Tibial nerve (tissue), 4 donors: ENCODE measurements at regions not wholly inside any gene's neighbourhood (a gene's known extent, or its start where the extent isn't known, plus 50 kb on each side); places are given as distances from the start of the nearest gene placed in this dataset.

Experiments used
- DNase-seq, 2 donors: peaks; one replicate each; pipeline ENCODE4 v3.0.0-alpha.2; 2019; ENCODE audit warnings: low spot score in 2 of 2
- H3K27ac ChIP-seq, 4 donors: fragments of 200-600 bp; sonication (generic) in 3 of 4; one replicate each; pipeline ENCODE4 v1.5.1; 2017 to 2019; ENCODE audit warnings: mild to moderate bottlenecking in 1 of 4
- H3K27me3 ChIP-seq, 2 donors: fragments of 200-600 bp; sonication (generic) in 1 of 2; one replicate each; pipeline versions ENCODE4 v1.5.1 to v1.6.0; 2017 to 2019
- H3K36me3 ChIP-seq, 3 donors: fragments of 200-600 bp; sonication (generic); one replicate each; pipeline ENCODE4 v1.5.1; 2018 to 2019
- H3K4me1 ChIP-seq, 4 donors: fragments of 200-600 bp; sonication (generic) in 3 of 4; one replicate each; pipeline ENCODE4 v1.5.1; 2017 to 2019
- H3K4me3 ChIP-seq, 4 donors: fragments of 200-600 bp; sonication (generic) in 3 of 4; one replicate each; pipeline ENCODE4 v1.5.1; 2017 to 2019; ENCODE audit warnings: mild to moderate bottlenecking in 1 of 4, moderate library complexity in 1 of 4
- H3K9me3 ChIP-seq, 4 donors: fragments of 200-600 bp; sonication (generic) in 3 of 4; one replicate each; pipeline ENCODE4 v1.5.1; 2017 to 2019
- EP300 ChIP-seq, 2 donors: sonication (generic); formaldehyde crosslinking; IDR thresholded peaks; one replicate each; pipeline ENCODE4 v1.6.1; 2017; ENCODE audit warnings: antibody characterized with exemption in 2 of 2, mild to moderate bottlenecking in 1 of 2
- POLR2A ChIP-seq, 2 donors: fragments of 450-650 bp; IDR thresholded peaks; one replicate each; pipeline ENCODE4 v1.6.1; 2017; ENCODE audit warnings: antibody characterized with exemption in 2 of 2, mild to moderate bottlenecking in 2 of 2, moderate library complexity in 2 of 2
- WGBS, 2 donors: methylation state at CpG; one replicate each; pipeline ENCODE4 v1.1.5; 2018; 5-methylcytosine and 5-hydroxymethylcytosine counted together
- TF ChIP-seq, protein P1 (sequence below), 5 experiments: fragments of 200-600 bp in 3 of 5; fragments of 450-650 bp in 2 of 5; sonication (generic) in 3 of 5; IDR thresholded peaks; one replicate each; pipeline ENCODE4 v1.5.1; 2016 to 2019; ENCODE audit warnings: antibody characterized with exemption in 5 of 5, mild to moderate bottlenecking in 3 of 5, moderate library complexity in 2 of 5

GRCh38 chr14:84042992-84043391 is 1487.0 kb upstream of the FLRT2 start:
- no peak for DNase-seq
- TF ChIP-seq POLR2A (IDR thresholded peaks at IDR 0.05) (no peak), EP300 (IDR thresholded peaks at IDR 0.05) (no peak)
- TF ChIP-seq, protein P1, sequence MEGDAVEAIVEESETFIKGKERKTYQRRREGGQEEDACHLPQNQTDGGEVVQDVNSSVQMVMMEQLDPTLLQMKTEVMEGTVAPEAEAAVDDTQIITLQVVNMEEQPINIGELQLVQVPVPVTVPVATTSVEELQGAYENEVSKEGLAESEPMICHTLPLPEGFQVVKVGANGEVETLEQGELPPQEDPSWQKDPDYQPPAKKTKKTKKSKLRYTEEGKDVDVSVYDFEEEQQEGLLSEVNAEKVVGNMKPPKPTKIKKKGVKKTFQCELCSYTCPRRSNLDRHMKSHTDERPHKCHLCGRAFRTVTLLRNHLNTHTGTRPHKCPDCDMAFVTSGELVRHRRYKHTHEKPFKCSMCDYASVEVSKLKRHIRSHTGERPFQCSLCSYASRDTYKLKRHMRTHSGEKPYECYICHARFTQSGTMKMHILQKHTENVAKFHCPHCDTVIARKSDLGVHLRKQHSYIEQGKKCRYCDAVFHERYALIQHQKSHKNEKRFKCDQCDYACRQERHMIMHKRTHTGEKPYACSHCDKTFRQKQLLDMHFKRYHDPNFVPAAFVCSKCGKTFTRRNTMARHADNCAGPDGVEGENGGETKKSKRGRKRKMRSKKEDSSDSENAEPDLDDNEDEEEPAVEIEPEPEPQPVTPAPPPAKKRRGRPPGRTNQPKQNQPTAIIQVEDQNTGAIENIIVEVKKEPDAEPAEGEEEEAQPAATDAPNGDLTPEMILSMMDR (IDR thresholded peaks at IDR 0.05), result no peak
- Histone ChIP-seq H3K36me3 (no peaks in the 10 kb centered on the region), H3K4me1 (no peaks in the 10 kb centered on the region), H3K27ac (no peak overlapping the region), H3K27me3 (no peaks in the 10 kb centered on the region), H3K9me3 (no peaks in the 10 kb centered on the region), H3K4me3 (no peak overlapping the region)
- 82 to 86% methylated on average over 1 of the region's 1 CpG for WGBS, 2 donors

- H3K9me3 ChIP-seq, result no peaks in the 10 kb centered on the region
- H3K27ac ChIP-seq, result no peak overlapping the region
- no peak overlapping the region for H3K4me3 ChIP-seq
- H3K27me3 ChIP-seq, result no peaks in the 10 kb centered on the region
- DNase-seq, result no peak
- no peak for TF ChIP-seq POLR2A (IDR thresholded peaks at IDR 0.05)
- no peak for TF ChIP-seq EP300 (IDR thresholded peaks at IDR 0.05)
- TF ChIP-seq, protein P1 (IDR thresholded peaks at IDR 0.05), result no peak
- H3K4me1 ChIP-seq, result peaks cover 0 to 7% (median 0%) of the 10 kb centered on the region in 4 donors
- WGBS, 2 donors, result 23 to 32% methylated on average over 3 of the region's 3 CpGs
- no peaks in the 10 kb centered on the region for H3K36me3 ChIP-seq
Observed at GRCh38 chr14:84064316-84065125, 1465.4 kb upstream of the FLRT2 start.

DNA sequence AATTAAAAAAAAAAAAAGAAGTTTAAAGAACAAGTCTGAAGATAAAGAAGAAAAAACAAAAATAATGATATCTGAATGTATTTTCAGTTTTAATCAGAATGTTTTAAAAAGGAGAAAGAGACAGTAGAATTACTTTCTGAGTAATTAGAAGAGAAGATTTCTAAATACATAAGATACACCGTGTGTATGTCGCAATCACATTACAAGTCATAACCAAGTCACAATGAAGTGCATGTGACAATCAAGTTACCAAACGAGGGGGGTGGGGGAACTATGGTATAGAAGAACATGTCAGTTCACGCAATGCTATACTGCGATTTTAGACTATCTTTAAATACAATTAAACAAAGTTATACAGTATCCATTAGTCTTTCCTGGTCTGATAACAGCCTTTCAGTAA is 1464.1 kb upstream of the FLRT2 start:
- no peaks in the 10 kb centered on the region for H3K27me3 ChIP-seq
- H3K9me3 ChIP-seq, result no peaks in the 10 kb centered on the region
- H3K4me1 ChIP-seq, result peaks cover 0 to 7% (median 0%) of the 10 kb centered on the region in 4 donors
- H3K27ac ChIP-seq, result no peak overlapping the region
- 89 to 91% methylated on average over 5 of the region's 5 CpGs for WGBS, 2 donors
- no peaks in the 10 kb centered on the region for H3K36me3 ChIP-seq
- no peak for TF ChIP-seq EP300 (IDR thresholded peaks at IDR 0.05)
- TF ChIP-seq POLR2A (IDR thresholded peaks at IDR 0.05), result no peak
- TF ChIP-seq, protein P1 (IDR thresholded peaks at IDR 0.05), result no peak
- H3K4me3 ChIP-seq, result no peak overlapping the region
- no peak for DNase-seq

DNA sequence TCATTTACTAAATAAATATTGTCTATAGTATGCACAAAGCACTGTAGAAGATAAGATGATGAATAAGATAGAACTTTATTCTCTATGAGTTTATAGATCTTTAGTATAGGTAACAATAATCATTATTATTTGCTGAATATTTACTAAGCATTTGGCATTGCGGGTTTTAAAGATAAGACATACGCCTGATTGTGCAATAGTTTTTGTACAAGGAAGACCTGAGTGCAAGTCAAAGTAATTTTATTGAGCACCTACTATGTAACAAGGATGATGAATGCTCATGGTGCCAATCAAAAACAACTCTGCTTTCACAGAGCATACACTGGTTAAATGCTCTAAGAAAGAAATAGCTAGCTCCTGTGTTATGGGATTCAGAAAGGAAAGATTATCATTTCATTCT is 1461.7 kb upstream of the FLRT2 start:
- peaks cover 0 to 7% (median 0%) of the 10 kb centered on the region in 4 donors for H3K4me1 ChIP-seq
- TF ChIP-seq EP300 (IDR thresholded peaks at IDR 0.05) (no peak), POLR2A (IDR thresholded peaks at IDR 0.05) (no peak)
- TF ChIP-seq, protein P1 (IDR thresholded peaks at IDR 0.05), result no peak
- no peak overlapping the region for H3K27ac ChIP-seq
- no peak for DNase-seq
- no peaks in the 10 kb centered on the region for H3K27me3 ChIP-seq
- no peak overlapping the region for H3K4me3 ChIP-seq
- H3K9me3 ChIP-seq, result no peaks in the 10 kb centered on the region
- WGBS, 2 donors, result 93 to 97% methylated on average over 2 of the region's 2 CpGs
- no peaks in the 10 kb centered on the region for H3K36me3 ChIP-seq

GRCh38 chr14:84071061-84071460 is 1458.9 kb upstream of the FLRT2 start:
- H3K9me3 ChIP-seq, result no peaks in the 10 kb centered on the region
- no peak overlapping the region for H3K27ac ChIP-seq
- H3K4me3 ChIP-seq, result no peak overlapping the region
- no peaks in the 10 kb centered on the region for H3K4me1 ChIP-seq
- WGBS, 2 donors, result 67 to 82% methylated on average over 1 of the region's 1 CpG
- H3K36me3 ChIP-seq, result no peaks in the 10 kb centered on the region
- no peaks in the 10 kb centered on the region for H3K27me3 ChIP-seq
- no peak for TF ChIP-seq EP300 (IDR thresholded peaks at IDR 0.05)
- TF ChIP-seq POLR2A (IDR thresholded peaks at IDR 0.05), result no peak
- TF ChIP-seq, protein P1 (IDR thresholded peaks at IDR 0.05), result no peak
- DNase-seq, result no peak
